ENCODE measurements at regions not wholly inside any gene's neighbourhood (a gene's known extent, or its start where the extent isn't known, plus 50 kb on each side); places are given as distances from the start of the nearest gene placed in this dataset.

GRCh38 chr1:38745476-38746401 is 113.8 kb downstream of the RRAGC start:
- TF ChIP-seq CTCF (conservative IDR thresholded peaks at IDR 0.05; ENCODE audit: low read depth in 2 of 2) (no peak), EZH2 (IDR thresholded peaks at IDR 0.05; ENCODE audit: low read depth, unreplicated experiment) (no peak), JUNB (IDR thresholded peaks at IDR 0.05; ENCODE audit: unreplicated experiment) (no peak), EZH2phosphoT487 (IDR thresholded peaks at IDR 0.05; ENCODE audit: unreplicated experiment) (no peak), CREB1 (CRISPR knock-in tag; IDR thresholded peaks at IDR 0.05; ENCODE audit: low read depth) (no peak), POLR2AphosphoS5 (IDR thresholded peaks at IDR 0.05; ENCODE audit: low read depth) (no peak), NANOG (IDR thresholded peaks at IDR 0.05; ENCODE audit: borderline replicate concordance) (no peak)

All from GM23338 (cell line).